ENCODE measurements at regions not wholly inside any gene's neighbourhood (a gene's known extent, or its start where the extent isn't known, plus 50 kb on each side); places are given as distances from the start of the nearest gene placed in this dataset.

- Histone ChIP-seq H3K4me2 (ENCODE audit: low read depth, low read length) (no peak overlapping the region), H2AFZ (ENCODE audit: low read length) (no peak overlapping the region), H3K27ac (ENCODE audit: low read length) (no peak overlapping the region), H4K20me1 (ENCODE audit: insufficient read depth, low read length) (no peaks in the 10 kb centered on the region), H3K9me3 (replicated peaks; ENCODE audit: insufficient read depth, low read length) (no peaks in the 10 kb centered on the region), H3K4me1 (ENCODE audit: low read length) (no peaks in the 10 kb centered on the region), H3F3A (ENCODE audit: insufficient read depth, low read length) (no peaks in the 10 kb centered on the region), H3K79me2 (ENCODE audit: low read length) (no peaks in the 10 kb centered on the region), H3K9me2 (replicated peaks; ENCODE audit: insufficient read depth, low read length) (no peaks in the 10 kb centered on the region), H3K27me3 (replicated peaks; ENCODE audit: insufficient read depth, low read length) (no peaks in the 10 kb centered on the region), H3K9ac (ENCODE audit: low read length) (no peak overlapping the region), H3K36me3 (replicated peaks; ENCODE audit: insufficient read depth, low read length) (no peaks in the 10 kb centered on the region), H3K4me3 (ENCODE audit: low read length) (no peak overlapping the region)
- TF ChIP-seq EZH2phosphoT487 (IDR thresholded peaks at IDR 0.05; ENCODE audit: low read length) (no peak), EZH2 (optimal IDR thresholded peaks at IDR 0.05; ENCODE audit: low read depth, low read length) (no peak), CTCF (IDR thresholded peaks at IDR 0.05; ENCODE audit: low read length) (no peak)
- DNase-seq: no peak
These were observed 60.0 kb upstream of the DTNA start for GRCh38 chr18:34650121-34650545.

- Histone ChIP-seq H3K9me2 (replicated peaks; ENCODE audit: insufficient read depth, low read length) (no peaks in the 10 kb centered on the region), H3K27ac (ENCODE audit: low read length) (no peak overlapping the region), H3K9me3 (replicated peaks; ENCODE audit: insufficient read depth, low read length) (no peaks in the 10 kb centered on the region), H4K20me1 (ENCODE audit: insufficient read depth, low read length) (no peaks in the 10 kb centered on the region), H3K4me3 (ENCODE audit: low read length) (no peak overlapping the region), H3K79me2 (ENCODE audit: low read length) (no peaks in the 10 kb centered on the region), H3K27me3 (replicated peaks; ENCODE audit: insufficient read depth, low read length) (no peaks in the 10 kb centered on the region), H3K4me1 (ENCODE audit: low read length) (no peaks in the 10 kb centered on the region), H3K4me2 (ENCODE audit: low read depth, low read length) (no peak overlapping the region), H2AFZ (ENCODE audit: low read length) (no peak overlapping the region), H3K9ac (ENCODE audit: low read length) (no peak overlapping the region), H3K36me3 (replicated peaks; ENCODE audit: insufficient read depth, low read length) (no peaks in the 10 kb centered on the region), H3F3A (ENCODE audit: insufficient read depth, low read length) (no peaks in the 10 kb centered on the region)
- no peak for TF ChIP-seq EZH2 (optimal IDR thresholded peaks at IDR 0.05; ENCODE audit: low read depth, low read length)
- TF ChIP-seq CTCF (IDR thresholded peaks at IDR 0.05; ENCODE audit: low read length): no peak
- TF ChIP-seq EZH2phosphoT487 (IDR thresholded peaks at IDR 0.05; ENCODE audit: low read length): no peak
- DNase-seq: no peak
These were observed 58.3 kb upstream of the DTNA start for GRCh38 chr18:34651586-34652369.

- Histone ChIP-seq H3K4me1 (ENCODE audit: low read length) (no peaks in the 10 kb centered on the region), H3K4me2 (ENCODE audit: low read depth, low read length) (no peak overlapping the region), H3K79me2 (ENCODE audit: low read length) (no peaks in the 10 kb centered on the region), H4K20me1 (ENCODE audit: insufficient read depth, low read length) (no peaks in the 10 kb centered on the region), H3K27me3 (replicated peaks; ENCODE audit: insufficient read depth, low read length) (no peaks in the 10 kb centered on the region), H3K9ac (ENCODE audit: low read length) (no peak overlapping the region), H3F3A (ENCODE audit: insufficient read depth, low read length) (no peaks in the 10 kb centered on the region), H2AFZ (ENCODE audit: low read length) (no peak overlapping the region), H3K4me3 (ENCODE audit: low read length) (no peak overlapping the region), H3K9me2 (replicated peaks; ENCODE audit: insufficient read depth, low read length) (no peaks in the 10 kb centered on the region), H3K9me3 (replicated peaks; ENCODE audit: insufficient read depth, low read length) (no peaks in the 10 kb centered on the region), H3K27ac (ENCODE audit: low read length) (no peak overlapping the region), H3K36me3 (replicated peaks; ENCODE audit: insufficient read depth, low read length) (no peaks in the 10 kb centered on the region)
- TF ChIP-seq EZH2 (optimal IDR thresholded peaks at IDR 0.05; ENCODE audit: low read depth, low read length): no peak
- TF ChIP-seq EZH2phosphoT487 (IDR thresholded peaks at IDR 0.05; ENCODE audit: low read length): no peak
- TF ChIP-seq CTCF (IDR thresholded peaks at IDR 0.05; ENCODE audit: low read length): no peak
- no peak for DNase-seq
These were observed 55.0 kb upstream of the DTNA start for GRCh38 chr18:34655131-34655530.

Data from MM.1S (cell line).